Epidermal melanocyte (primary cell): ENCODE measurements at regions not wholly inside any gene's neighbourhood (a gene's known extent, or its start where the extent isn't known, plus 50 kb on each side); places are given as distances from the start of the nearest gene placed in this dataset.

Experiments used
- DNase-seq: peaks from one replicate; pipeline ENCODE4 v3.0.0; 2011; ENCODE audit warnings: low spot score; ENCODE audit not compliant: insufficient read length

GRCh38 chr12:124504273-124505000, 63.0 kb downstream of the NCOR2 start:
- DNase-seq, result no peak

- no peak for DNase-seq
These were observed 64.1 kb downstream of the NCOR2 start for GRCh38 chr12:124503305-124503704.

- DNase-seq, result no peak
These were observed 65.0 kb downstream of the NCOR2 start for GRCh38 chr12:124502379-124502778.

- no peak for DNase-seq
These were observed 65.6 kb downstream of the NCOR2 start for GRCh38 chr12:124501827-124502226.

- DNase-seq, result no peak
These were observed 66.3 kb downstream of the NCOR2 start for GRCh38 chr12:124501112-124501561.

GRCh38 chr12:124499898-124500244, 67.5 kb downstream of the NCOR2 start:
- DNase-seq, result no peak

- DNase-seq, result no peak
These were observed 68.1 kb downstream of the NCOR2 start for GRCh38 chr12:124499190-124499753.

- DNase-seq, result no peak
These were observed 68.9 kb downstream of the NCOR2 start for GRCh38 chr12:124498275-124499189.

GRCh38 chr12:124497658-124498057, 69.8 kb downstream of the NCOR2 start:
- DNase-seq, result peak; percentile 72

- no peak for DNase-seq
These were observed 70.4 kb downstream of the NCOR2 start for GRCh38 chr12:124497039-124497438.

- no peak for DNase-seq
These were observed 70.8 kb downstream of the NCOR2 start for GRCh38 chr12:124496584-124496983.

GRCh38 chr12:124495194-124495983, 72.0 kb downstream of the NCOR2 start:
- DNase-seq, result no peak

GRCh38 chr12:124494751-124495129, 72.7 kb downstream of the NCOR2 start:
- no peak for DNase-seq

GRCh38 chr12:124493809-124494750, 73.3 kb downstream of the NCOR2 start:
- DNase-seq, result no peak

- no peak for DNase-seq
These were observed 74.3 kb downstream of the NCOR2 start for GRCh38 chr12:124492879-124493808.

GRCh38 chr12:124491856-124492420, 75.5 kb downstream of the NCOR2 start:
- DNase-seq, result no peak

- no peak for DNase-seq
These were observed 76.1 kb downstream of the NCOR2 start for GRCh38 chr12:124491310-124491709.

GRCh38 chr12:124490584-124491305, 76.7 kb downstream of the NCOR2 start:
- no peak for DNase-seq
